H9 (cell line): ENCODE measurements at regions not wholly inside any gene's neighbourhood (a gene's known extent, or its start where the extent isn't known, plus 50 kb on each side); places are given as distances from the start of the nearest gene placed in this dataset.

Source experiments
- DNase-seq: peaks from one replicate; pipeline ENCODE4 v3.0.0-alpha.2; 2017
- H2AFZ ChIP-seq: one replicate; pipeline ENCODE4 v1.6.1; 2013; ENCODE audit warnings: mild to moderate bottlenecking, low read length, control low read depth, moderate library complexity
- H2AK5ac ChIP-seq: 2 replicates; pipeline ENCODE4 v1.6.1; 2013; ENCODE audit warnings: low read length, control low read depth, mixed read lengths; ENCODE audit not compliant: insufficient read length
- H2BK120ac ChIP-seq: one replicate; pipeline ENCODE4 v1.6.1; 2013; ENCODE audit warnings: low read depth, mild to moderate bottlenecking, low read length, control low read depth, inconsistent platforms; ENCODE audit not compliant: poor library complexity, severe bottlenecking
- H2BK12ac ChIP-seq: 2 replicates; pipeline ENCODE4 v1.6.1; 2013; ENCODE audit warnings: low read length, control low read depth, mixed read lengths, low read depth; ENCODE audit not compliant: insufficient read length
- H2BK15ac ChIP-seq: 2 replicates; pipeline ENCODE4 v1.6.1; 2013; ENCODE audit warnings: low read depth, low read length, control low read depth
- H2BK20ac ChIP-seq: one replicate; pipeline ENCODE4 v1.6.1; 2013; ENCODE audit warnings: low read depth, mild to moderate bottlenecking, low read length, control low read depth, inconsistent platforms; ENCODE audit not compliant: poor library complexity, severe bottlenecking
- H2BK5ac ChIP-seq: 2 replicates; pipeline ENCODE4 v1.6.1; 2013; ENCODE audit warnings: low read length, control low read depth, mixed read lengths; ENCODE audit not compliant: insufficient read length
- H3K14ac ChIP-seq: 2 replicates; pipeline ENCODE4 v1.6.1; 2013; ENCODE audit warnings: low read length, control low read depth; ENCODE audit not compliant: insufficient read depth
- H3K18ac ChIP-seq: 2 replicates; pipeline ENCODE4 v1.6.1; 2013; ENCODE audit warnings: low read depth, mild to moderate bottlenecking, mixed read lengths, low read length, control low read depth; ENCODE audit not compliant: insufficient read length
- H3K23ac ChIP-seq: 2 replicates; pipeline ENCODE4 v1.6.1; 2013; ENCODE audit warnings: low read length, control low read depth, mixed read lengths, low read depth; ENCODE audit not compliant: insufficient read length
- H3K23me2 ChIP-seq: 2 replicates; pipeline ENCODE4 v1.6.1; 2013; ENCODE audit warnings: low read depth, mild to moderate bottlenecking, mixed read lengths, low read length, control low read depth; ENCODE audit not compliant: insufficient read length, poor library complexity, severe bottlenecking
- H3K27ac ChIP-seq: 2 replicates; pipeline ENCODE4 v1.5.1; 2013; ENCODE audit warnings: low read length, control low read depth, mixed read lengths, low read depth; ENCODE audit not compliant: insufficient read length
- H3K27me3 ChIP-seq: 2 replicates; pipeline ENCODE4 v1.6.1; 2013; ENCODE audit warnings: low read length, control low read depth, inconsistent platforms; ENCODE audit not compliant: insufficient read depth
- H3K4ac ChIP-seq: 2 replicates; pipeline ENCODE4 v1.6.1; 2013; ENCODE audit warnings: low read depth, mild to moderate bottlenecking, control low read depth, inconsistent platforms, low read length, moderate library complexity
- H3K4me1 ChIP-seq: 2 replicates; pipeline ENCODE4 v1.6.1; 2013; ENCODE audit warnings: low read length, control low read depth, inconsistent platforms; ENCODE audit not compliant: insufficient read depth
- H3K4me2 ChIP-seq: 2 replicates; pipeline ENCODE4 v1.6.1; 2013; ENCODE audit warnings: low read length, control low read depth, mixed read lengths; ENCODE audit not compliant: insufficient read length, insufficient read depth
- H3K56ac ChIP-seq: 2 replicates; pipeline ENCODE4 v1.6.1; 2013; ENCODE audit warnings: low read depth, mild to moderate bottlenecking, mixed read lengths, low read length, control low read depth; ENCODE audit not compliant: insufficient read length
- H3K79me1 ChIP-seq: 2 replicates; pipeline ENCODE4 v1.6.1; 2013; ENCODE audit warnings: low read depth, mild to moderate bottlenecking, moderate library complexity, low read length, control low read depth, inconsistent platforms; ENCODE audit not compliant: insufficient read depth, poor library complexity, severe bottlenecking
- H3K79me2 ChIP-seq: 2 replicates; pipeline ENCODE4 v1.6.1; 2013; ENCODE audit warnings: low read length, control low read depth, inconsistent platforms; ENCODE audit not compliant: insufficient read depth
- H3K9ac ChIP-seq: 2 replicates; pipeline ENCODE4 v1.6.1; 2013; ENCODE audit warnings: low read length, control low read depth, mixed read lengths; ENCODE audit not compliant: insufficient read length; ENCODE audit errors: extremely low read depth
- H3K9me3 ChIP-seq: one replicate; pipeline ENCODE4 v1.6.1; 2013; ENCODE audit warnings: low read depth, low read length, inconsistent platforms; ENCODE audit not compliant: control insufficient read depth
- H3T11ph ChIP-seq: one replicate; pipeline ENCODE4 v1.6.1; 2013; ENCODE audit warnings: mild to moderate bottlenecking, low read length, control low read depth, inconsistent platforms
- H4K20me1 ChIP-seq: one replicate; pipeline ENCODE4 v1.6.1; 2013; ENCODE audit not compliant: control insufficient read depth, insufficient read length, insufficient read depth
- H4K5ac ChIP-seq: 2 replicates; pipeline ENCODE4 v1.6.1; 2013; ENCODE audit warnings: low read depth, mild to moderate bottlenecking, mixed read lengths, low read length, control low read depth; ENCODE audit not compliant: insufficient read length
- H4K8ac ChIP-seq: replicated peaks from 2 replicates; pipeline ENCODE4 v1.6.1; 2013; ENCODE audit warnings: low read length, control low read depth, mixed read lengths, low read depth; ENCODE audit not compliant: insufficient read length
- H4K91ac ChIP-seq: 2 replicates; pipeline ENCODE4 v1.6.1; 2013; ENCODE audit warnings: low read depth, mild to moderate bottlenecking, moderate library complexity, mixed read lengths, low read length, control low read depth; ENCODE audit not compliant: insufficient read length
- H3K27ac Mint-ChIP-seq, 3 experiments: 2 replicates in 2 of 3; 3 replicates in 1 of 3; pipeline ENCODE4 v1.8.0; 2020 to 2021; ENCODE audit warnings: mixed read lengths in 3 of 3, mild to moderate bottlenecking in 1 of 3, moderate library complexity in 1 of 3
- H3K27me3 Mint-ChIP-seq: 2 replicates; pipeline ENCODE4 v1.8.0; 2021; ENCODE audit warnings: low read depth, mild to moderate bottlenecking, moderate library complexity, mixed read lengths
- H3K36me3 Mint-ChIP-seq, 3 experiments: 2 replicates in 2 of 3; 3 replicates in 1 of 3; pipeline ENCODE4 v1.8.0; 2020 to 2021; ENCODE audit warnings: low read depth in 3 of 3, mixed read lengths in 3 of 3; ENCODE audit not compliant: insufficient read depth in 1 of 3
- H3K4me1 Mint-ChIP-seq, 2 experiments: 2 replicates each; pipeline ENCODE4 v1.8.0; 2020; ENCODE audit warnings: mixed read lengths in 2 of 2
- H3K4me3 Mint-ChIP-seq, 2 experiments: 2 replicates in 1 of 2; 3 replicates in 1 of 2; pipeline ENCODE4 v1.8.0; 2020 to 2021; ENCODE audit warnings: mild to moderate bottlenecking in 2 of 2, mixed read lengths in 2 of 2, moderate library complexity in 1 of 2
- H3K9me3 Mint-ChIP-seq, 2 experiments: 2 replicates in 1 of 2; 3 replicates in 1 of 2; pipeline ENCODE4 v1.8.0; 2020; ENCODE audit warnings: mild to moderate bottlenecking in 2 of 2, mixed read lengths in 2 of 2, moderate library complexity in 1 of 2
- WGBS: extraction: QIAGEN DNeasy Blood & Tissue Kit; methylation state at CpG from one replicate; pipeline ENCODE4 v1.1.7; 2013; ENCODE audit warnings: missing lambda C conversion rate, low lambda C conversion rate, mixed read lengths; ENCODE audit not compliant: insufficient read length; ENCODE audit errors: extremely low coverage; 5-methylcytosine and 5-hydroxymethylcytosine counted together
- TF ChIP-seq, protein P1 (sequence below): fragments of 200-600 bp; sonication (generic); conservative IDR thresholded peaks from 3 replicates; pipeline ENCODE4 v1.8.0; 2021; ENCODE audit warnings: antibody characterized with exemption, mild to moderate bottlenecking

DNA sequence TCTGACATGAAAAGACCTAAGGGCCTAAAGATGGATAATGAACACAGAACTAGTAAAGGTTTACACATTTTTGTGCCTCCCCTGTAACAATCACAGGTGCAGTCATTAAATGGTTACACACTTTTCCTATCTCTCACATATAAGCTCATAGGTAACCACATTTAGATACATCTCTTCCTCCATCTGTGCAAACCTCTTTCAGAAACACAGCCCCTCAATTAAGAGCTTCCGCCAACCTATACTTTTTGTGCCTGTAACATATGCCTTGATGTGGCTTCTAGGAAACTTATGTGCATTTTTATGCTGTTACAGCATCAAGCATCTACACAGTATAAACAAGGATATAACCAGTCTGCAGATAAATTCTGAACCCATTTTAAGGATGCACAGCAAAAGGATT lies 643.3 kb downstream of the BCL11A start:
- no peaks in the 10 kb centered on the region for H3K9me3 Mint-ChIP-seq
- no peak overlapping the region for H3K4me3 Mint-ChIP-seq
- no peak overlapping the region for H2BK120ac ChIP-seq
- H4K91ac ChIP-seq: no peak overlapping the region
- H3K9me3 ChIP-seq: no peaks in the 10 kb centered on the region
- H3K4ac ChIP-seq: no peak overlapping the region
- TF ChIP-seq, protein P1, sequence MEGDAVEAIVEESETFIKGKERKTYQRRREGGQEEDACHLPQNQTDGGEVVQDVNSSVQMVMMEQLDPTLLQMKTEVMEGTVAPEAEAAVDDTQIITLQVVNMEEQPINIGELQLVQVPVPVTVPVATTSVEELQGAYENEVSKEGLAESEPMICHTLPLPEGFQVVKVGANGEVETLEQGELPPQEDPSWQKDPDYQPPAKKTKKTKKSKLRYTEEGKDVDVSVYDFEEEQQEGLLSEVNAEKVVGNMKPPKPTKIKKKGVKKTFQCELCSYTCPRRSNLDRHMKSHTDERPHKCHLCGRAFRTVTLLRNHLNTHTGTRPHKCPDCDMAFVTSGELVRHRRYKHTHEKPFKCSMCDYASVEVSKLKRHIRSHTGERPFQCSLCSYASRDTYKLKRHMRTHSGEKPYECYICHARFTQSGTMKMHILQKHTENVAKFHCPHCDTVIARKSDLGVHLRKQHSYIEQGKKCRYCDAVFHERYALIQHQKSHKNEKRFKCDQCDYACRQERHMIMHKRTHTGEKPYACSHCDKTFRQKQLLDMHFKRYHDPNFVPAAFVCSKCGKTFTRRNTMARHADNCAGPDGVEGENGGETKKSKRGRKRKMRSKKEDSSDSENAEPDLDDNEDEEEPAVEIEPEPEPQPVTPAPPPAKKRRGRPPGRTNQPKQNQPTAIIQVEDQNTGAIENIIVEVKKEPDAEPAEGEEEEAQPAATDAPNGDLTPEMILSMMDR: no peak
- no peak overlapping the region for H3K27ac ChIP-seq
- H4K5ac ChIP-seq: no peak overlapping the region
- WGBS: no CpG with 5 or more reads among the region's 1 CpG
- H3K23me2 ChIP-seq: no peaks in the 10 kb centered on the region
- no peak overlapping the region for H2AFZ ChIP-seq
- H3K79me1 ChIP-seq: no peaks in the 10 kb centered on the region
- no peaks in the 10 kb centered on the region for H4K20me1 ChIP-seq
- no peak overlapping the region for H3K23ac ChIP-seq
- no peak overlapping the region for H3K9ac ChIP-seq
- no peak overlapping the region for H4K8ac ChIP-seq
- no peak overlapping the region for H3K4me2 ChIP-seq
- no peak overlapping the region for H3K18ac ChIP-seq
- H3K36me3 Mint-ChIP-seq: no peaks in the 10 kb centered on the region
- no peak overlapping the region for H2AK5ac ChIP-seq
- H2BK5ac ChIP-seq: no peak overlapping the region
- H3K56ac ChIP-seq: no peak overlapping the region
- H2BK12ac ChIP-seq: no peak overlapping the region
- no peaks in the 10 kb centered on the region for H3K27me3 Mint-ChIP-seq
- no peak overlapping the region for H3K14ac ChIP-seq
- no peaks in the 10 kb centered on the region for H3K79me2 ChIP-seq
- no peak overlapping the region for H3T11ph ChIP-seq
- H2BK20ac ChIP-seq: no peak overlapping the region
- DNase-seq: no peak
- H3K27ac Mint-ChIP-seq: no peak overlapping the region
- no peaks in the 10 kb centered on the region for H3K4me1 ChIP-seq
- no peak overlapping the region for H2BK15ac ChIP-seq
- H3K27me3 ChIP-seq: no peaks in the 10 kb centered on the region
- H3K4me1 Mint-ChIP-seq: no peaks in the 10 kb centered on the region
